ENCODE measurements at regions not wholly inside any gene's neighbourhood (a gene's known extent, or its start where the extent isn't known, plus 50 kb on each side); places are given as distances from the start of the nearest gene placed in this dataset.

DNA sequence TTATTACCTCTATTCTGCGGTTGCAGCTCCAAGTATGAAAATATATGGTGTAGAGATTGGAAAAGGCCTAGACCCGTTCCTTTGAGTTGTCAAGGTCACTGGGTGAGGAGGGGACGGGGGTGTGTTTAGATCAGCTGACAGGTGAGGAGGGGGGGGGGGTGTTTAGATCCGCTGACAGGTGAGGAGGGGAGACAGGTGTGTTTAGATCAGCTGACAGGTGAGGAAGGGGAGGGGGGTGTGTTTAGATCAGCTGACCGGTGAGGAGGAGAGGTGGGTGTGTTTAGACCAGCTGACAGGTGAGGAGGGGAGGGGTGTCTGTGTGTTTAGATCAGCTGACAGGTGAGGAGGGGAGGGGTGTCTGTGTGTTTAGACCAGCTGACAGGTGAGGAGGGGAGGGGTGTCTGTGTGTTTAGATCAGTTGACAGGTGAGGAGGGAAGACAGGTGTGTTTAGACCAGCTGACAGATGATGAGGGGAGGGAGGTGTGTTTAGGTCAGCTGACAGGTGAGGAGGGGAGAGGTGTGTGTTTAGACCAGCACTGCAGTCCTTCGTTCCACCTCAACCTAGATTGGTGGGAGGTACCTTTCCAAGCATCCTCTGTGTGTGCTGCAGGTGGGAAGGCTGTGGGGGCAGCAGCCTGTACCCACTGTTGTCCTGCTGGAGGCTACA, 655.0 kb upstream of the ADARB2 start:
- H3K9me3 ChIP-seq, result no peaks in the 10 kb centered on the region
- no peaks in the 10 kb centered on the region for H3K27me3 ChIP-seq
- H3K4me1 ChIP-seq, result no peaks in the 10 kb centered on the region
- ATAC-seq (peak in 1 of 4 donors; percentile 92), DNase-seq (no peak)
- WGBS, 4 donors, result 55 to 74% (median 61%) methylated on average over 4 to 6 of the region's 6 CpGs
- TF ChIP-seq, protein P1, sequence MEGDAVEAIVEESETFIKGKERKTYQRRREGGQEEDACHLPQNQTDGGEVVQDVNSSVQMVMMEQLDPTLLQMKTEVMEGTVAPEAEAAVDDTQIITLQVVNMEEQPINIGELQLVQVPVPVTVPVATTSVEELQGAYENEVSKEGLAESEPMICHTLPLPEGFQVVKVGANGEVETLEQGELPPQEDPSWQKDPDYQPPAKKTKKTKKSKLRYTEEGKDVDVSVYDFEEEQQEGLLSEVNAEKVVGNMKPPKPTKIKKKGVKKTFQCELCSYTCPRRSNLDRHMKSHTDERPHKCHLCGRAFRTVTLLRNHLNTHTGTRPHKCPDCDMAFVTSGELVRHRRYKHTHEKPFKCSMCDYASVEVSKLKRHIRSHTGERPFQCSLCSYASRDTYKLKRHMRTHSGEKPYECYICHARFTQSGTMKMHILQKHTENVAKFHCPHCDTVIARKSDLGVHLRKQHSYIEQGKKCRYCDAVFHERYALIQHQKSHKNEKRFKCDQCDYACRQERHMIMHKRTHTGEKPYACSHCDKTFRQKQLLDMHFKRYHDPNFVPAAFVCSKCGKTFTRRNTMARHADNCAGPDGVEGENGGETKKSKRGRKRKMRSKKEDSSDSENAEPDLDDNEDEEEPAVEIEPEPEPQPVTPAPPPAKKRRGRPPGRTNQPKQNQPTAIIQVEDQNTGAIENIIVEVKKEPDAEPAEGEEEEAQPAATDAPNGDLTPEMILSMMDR (IDR thresholded peaks at IDR 0.05), result no peak
- TF ChIP-seq POLR2A (IDR thresholded peaks at IDR 0.05), result no peak
- no peak overlapping the region for H3K27ac ChIP-seq
- H3K4me3 ChIP-seq, result no peak overlapping the region
- intact Hi-C loops (cut with DNase I), result no loop called here
- H3K36me3 ChIP-seq, result no peaks in the 10 kb centered on the region

DNA sequence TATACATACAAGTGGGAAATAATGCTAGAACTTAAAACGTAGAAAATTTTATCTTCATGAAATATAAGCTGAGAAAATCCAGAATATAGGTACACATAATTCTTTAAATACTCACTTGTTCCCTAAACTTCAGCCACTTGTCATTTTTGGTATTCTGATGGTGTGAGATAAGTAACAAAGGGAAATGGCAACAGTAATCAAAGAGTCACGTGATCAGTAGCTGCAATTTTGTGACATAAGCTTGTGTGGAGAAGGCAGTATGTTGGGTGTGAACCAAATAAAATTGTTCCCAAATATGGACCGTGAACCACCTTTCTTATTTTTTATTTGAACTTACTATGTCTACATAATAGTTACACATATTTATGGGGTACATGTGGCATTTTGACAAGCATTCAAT, 650.3 kb upstream of the ADARB2 start:
- H3K27me3 ChIP-seq, result no peaks in the 10 kb centered on the region
- intact Hi-C loops (cut with DNase I), result no loop called here
- no peaks in the 10 kb centered on the region for H3K36me3 ChIP-seq
- no peak for ATAC-seq
- 56 to 59% (median 58%) methylated on average over 3 of the region's 3 CpGs for WGBS, 4 donors
- no peak for DNase-seq
- TF ChIP-seq, protein P1 (IDR thresholded peaks at IDR 0.05), result no peak
- no peak for TF ChIP-seq POLR2A (IDR thresholded peaks at IDR 0.05)
- H3K4me1 ChIP-seq, result no peaks in the 10 kb centered on the region
- H3K9me3 ChIP-seq, result no peaks in the 10 kb centered on the region
- H3K4me3 ChIP-seq, result no peak overlapping the region
- H3K27ac ChIP-seq, result no peak overlapping the region

DNA sequence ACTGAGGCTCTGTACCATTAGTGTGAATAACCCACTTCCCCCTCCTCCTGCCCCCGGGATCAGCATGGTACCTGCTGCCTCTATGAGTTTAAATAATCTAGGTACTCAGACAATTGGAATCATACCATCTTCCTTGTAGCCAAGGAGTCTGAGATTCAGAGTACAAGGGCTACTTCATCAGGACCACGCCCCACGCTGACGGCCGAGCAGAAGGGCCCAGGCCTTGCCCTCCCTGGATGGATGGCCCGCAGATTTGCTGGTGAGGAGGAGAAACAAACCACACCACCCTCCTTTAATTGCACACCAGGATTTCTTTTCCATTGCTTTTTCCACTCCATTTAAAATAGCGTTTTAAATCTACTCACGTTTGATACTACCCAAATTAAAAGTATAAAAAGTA, 649.9 kb upstream of the ADARB2 start:
- Histone ChIP-seq H3K27me3 (no peaks in the 10 kb centered on the region), H3K9me3 (no peaks in the 10 kb centered on the region), H3K27ac (no peak overlapping the region), H3K4me3 (no peak overlapping the region), H3K36me3 (no peaks in the 10 kb centered on the region), H3K4me1 (no peaks in the 10 kb centered on the region)
- no peak for DNase-seq
- 72 to 75% (median 73%) methylated on average over 8 of the region's 8 CpGs for WGBS, 4 donors
- TF ChIP-seq POLR2A (IDR thresholded peaks at IDR 0.05), result no peak
- intact Hi-C loops (cut with DNase I), result no loop called here
- ATAC-seq, result no peak

DNA sequence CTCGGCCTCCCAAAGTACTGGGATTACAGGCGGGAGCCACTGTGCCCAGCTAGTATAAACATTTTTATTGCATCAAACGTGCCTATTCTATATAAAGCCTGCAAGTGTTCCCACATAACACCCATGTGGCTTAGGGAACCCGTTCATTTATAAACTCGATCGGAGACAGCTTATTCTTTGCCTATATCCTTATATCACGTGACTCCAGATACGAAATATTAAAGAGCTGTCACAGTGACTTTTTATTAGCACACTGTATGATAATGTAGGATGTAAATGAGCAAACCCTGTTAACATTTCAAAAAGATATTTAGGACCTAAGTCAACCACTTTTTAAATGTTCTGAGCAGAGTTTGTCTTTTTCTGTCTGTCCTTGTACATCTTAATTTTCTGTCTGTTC, 642.9 kb upstream of the ADARB2 start:
- no peak overlapping the region for H3K27ac ChIP-seq
- no peaks in the 10 kb centered on the region for H3K27me3 ChIP-seq
- ATAC-seq, result no peak
- H3K4me3 ChIP-seq, result no peak overlapping the region
- TF ChIP-seq, protein P1 (IDR thresholded peaks at IDR 0.05), result no peak
- no peak for TF ChIP-seq POLR2A (IDR thresholded peaks at IDR 0.05)
- DNase-seq, result no peak
- H3K36me3 ChIP-seq, result no peaks in the 10 kb centered on the region
- 80 to 87% (median 81%) methylated on average over 8 of the region's 8 CpGs for WGBS, 4 donors
- intact Hi-C loops (cut with DNase I), result no loop called here
- H3K4me1 ChIP-seq, result no peaks in the 10 kb centered on the region
- peaks cover 0 to 4% (median 0%) of the 10 kb centered on the region in 12 donors for H3K9me3 ChIP-seq

DNA sequence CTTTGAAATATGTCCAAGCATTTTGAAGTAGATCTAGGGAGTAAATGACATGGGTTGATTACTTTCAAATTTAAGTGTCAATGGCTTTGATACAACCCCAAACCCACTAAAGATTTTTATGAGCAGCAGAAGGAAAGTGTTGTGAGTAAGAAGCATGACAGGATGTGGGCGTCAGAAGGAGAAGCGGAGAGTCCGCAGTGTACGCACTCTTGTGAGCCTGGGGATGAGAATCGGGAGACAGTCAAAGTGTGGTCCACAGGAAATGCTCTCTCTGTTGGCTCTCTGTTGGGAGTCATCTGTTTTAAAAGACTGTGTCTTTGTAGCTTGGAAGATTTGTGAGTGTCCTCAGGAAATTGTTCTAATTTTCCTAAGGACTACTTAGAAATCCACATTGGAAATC, 629.8 kb upstream of the ADARB2 start:
- H3K27ac ChIP-seq, result no peak overlapping the region
- TF ChIP-seq POLR2A (IDR thresholded peaks at IDR 0.05), result no peak
- TF ChIP-seq, protein P1 (IDR thresholded peaks at IDR 0.05), result no peak
- H3K4me1 ChIP-seq, result no peaks in the 10 kb centered on the region
- intact Hi-C loops (cut with DNase I), result no loop called here
- no peak overlapping the region for H3K4me3 ChIP-seq
- H3K9me3 ChIP-seq, result peaks cover 0 to 21% (median 10%) of the 10 kb centered on the region in 12 donors
- no peaks in the 10 kb centered on the region for H3K36me3 ChIP-seq
- DNase-seq (no peak), ATAC-seq (no peak)
- peaks cover 0 to 5% (median 0%) of the 10 kb centered on the region in 9 donors for H3K27me3 ChIP-seq
- 76 to 86% (median 78%) methylated on average over 5 of the region's 5 CpGs for WGBS, 4 donors
